ENCODE measurements at regions not wholly inside any gene's neighbourhood (a gene's known extent, or its start where the extent isn't known, plus 50 kb on each side); places are given as distances from the start of the nearest gene placed in this dataset.

DNA sequence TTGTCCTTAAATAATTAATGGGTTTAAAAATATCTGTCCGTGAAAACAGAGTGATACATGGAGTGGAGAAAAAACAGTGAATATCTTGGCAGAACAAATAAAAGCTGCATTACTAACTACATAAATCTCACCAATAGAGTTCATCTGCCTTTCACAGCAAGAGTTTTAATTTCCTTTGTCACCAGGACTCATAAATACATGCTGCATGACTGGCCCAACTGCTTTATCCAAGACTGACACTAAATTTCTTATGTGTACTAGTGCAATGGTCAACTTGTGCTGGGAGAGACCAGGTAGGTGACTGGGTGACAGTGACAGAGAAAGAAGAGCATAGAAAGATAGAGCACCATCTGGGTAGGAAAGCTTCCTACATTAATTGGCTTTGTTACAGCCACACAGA lies 402.8 kb downstream of the RAD51AP2 start:
- CTCF ChIA-PET, result no interaction called here

DNA sequence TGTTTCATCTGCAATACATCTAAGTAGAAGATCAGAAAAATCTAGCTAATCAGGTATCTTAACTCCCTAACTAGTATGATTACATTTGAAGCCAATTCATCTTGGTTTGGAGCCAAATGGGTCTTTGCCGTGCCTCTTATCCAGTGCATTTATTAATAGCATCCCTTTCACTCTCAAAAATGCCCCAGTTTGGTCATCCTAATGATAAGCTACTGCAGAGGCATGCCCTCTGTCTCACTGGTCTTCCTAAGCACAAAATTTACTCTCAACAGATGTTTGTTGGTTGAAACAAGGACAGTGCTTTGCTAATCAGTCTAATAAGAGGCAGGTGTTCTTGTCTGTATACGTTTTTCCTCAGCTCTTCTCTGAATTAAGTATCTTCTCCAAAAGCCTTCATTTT lies 403.2 kb downstream of the RAD51AP2 start:
- H3K36me3 Mint-ChIP-seq, result no peaks in the 10 kb centered on the region
- CTCF ChIA-PET, result no interaction called here
- H3K4me1 Mint-ChIP-seq, result no peaks in the 10 kb centered on the region
- no peak overlapping the region for H3K27ac Mint-ChIP-seq
- H3K4me3 Mint-ChIP-seq, result no peak overlapping the region
- no peaks in the 10 kb centered on the region for H3K27me3 Mint-ChIP-seq
- H3K9me3 Mint-ChIP-seq, result peaks cover 2% of the 10 kb centered on the region
- DNase-seq, result no peak

More for the DNA sequence above, 402.8 kb downstream of the RAD51AP2 start:
- Mint-ChIP-seq H3K9me3 (peaks cover 2% of the 10 kb centered on the region), H3K4me3 (no peak overlapping the region), H3K4me1 (no peaks in the 10 kb centered on the region), H3K27me3 (no peaks in the 10 kb centered on the region), H3K36me3 (no peaks in the 10 kb centered on the region), H3K27ac (no peak overlapping the region)
- DNase-seq, result no peak

DNA sequence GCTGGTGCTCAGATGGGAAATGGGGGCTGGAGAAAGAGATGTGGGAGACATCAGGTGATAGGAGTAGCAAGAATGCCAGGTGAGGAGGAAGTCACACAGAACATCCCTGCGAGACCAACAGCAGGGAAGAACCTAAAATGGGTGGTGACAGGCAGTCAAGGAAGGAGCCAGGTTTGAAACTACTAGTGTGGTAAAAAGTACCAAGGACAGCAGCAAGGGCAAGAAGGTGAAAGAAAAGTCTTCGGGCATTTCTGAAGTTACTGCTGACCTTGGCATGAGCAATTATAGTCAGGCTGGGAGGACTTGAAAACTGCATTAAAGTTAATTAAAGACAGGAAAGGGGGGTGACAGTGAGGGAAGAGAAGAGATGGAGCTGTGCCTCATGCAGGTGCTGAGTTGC lies 410.4 kb downstream of the RAD51AP2 start:
- H3K27ac Mint-ChIP-seq, result no peak overlapping the region
- H3K4me1 Mint-ChIP-seq, result no peaks in the 10 kb centered on the region
- H3K4me3 Mint-ChIP-seq, result no peak overlapping the region
- peaks cover 4% of the 10 kb centered on the region for H3K9me3 Mint-ChIP-seq
- H3K36me3 Mint-ChIP-seq, result no peaks in the 10 kb centered on the region
- CTCF ChIA-PET, result no interaction called here
- no peak for DNase-seq
- H3K27me3 Mint-ChIP-seq, result no peaks in the 10 kb centered on the region

DNA sequence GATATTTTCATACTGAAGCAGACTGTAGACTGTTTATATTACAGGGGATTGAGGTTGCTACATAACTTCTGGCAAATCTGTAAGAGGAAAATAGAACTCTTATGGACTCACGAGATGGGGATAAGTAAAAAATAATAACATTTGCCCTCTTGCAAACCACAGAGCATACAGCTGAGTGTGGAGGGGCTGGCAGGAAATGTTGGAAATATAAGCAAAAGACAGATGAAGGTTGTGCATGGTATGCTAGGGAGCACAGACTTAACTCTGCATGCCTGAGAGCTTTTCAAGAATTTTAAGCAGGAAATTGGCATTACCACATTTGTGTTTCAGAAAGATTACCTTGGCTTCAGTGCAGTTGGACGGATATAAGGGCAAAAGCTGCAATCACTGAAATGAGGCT lies 411.1 kb downstream of the RAD51AP2 start:
- no peak overlapping the region for H3K27ac Mint-ChIP-seq
- no peak for DNase-seq
- no peaks in the 10 kb centered on the region for H3K27me3 Mint-ChIP-seq
- H3K4me1 Mint-ChIP-seq, result no peaks in the 10 kb centered on the region
- no peak overlapping the region for H3K4me3 Mint-ChIP-seq
- CTCF ChIA-PET, result no interaction called here
- no peaks in the 10 kb centered on the region for H3K36me3 Mint-ChIP-seq
- H3K9me3 Mint-ChIP-seq, result peaks cover 4% of the 10 kb centered on the region

DNA sequence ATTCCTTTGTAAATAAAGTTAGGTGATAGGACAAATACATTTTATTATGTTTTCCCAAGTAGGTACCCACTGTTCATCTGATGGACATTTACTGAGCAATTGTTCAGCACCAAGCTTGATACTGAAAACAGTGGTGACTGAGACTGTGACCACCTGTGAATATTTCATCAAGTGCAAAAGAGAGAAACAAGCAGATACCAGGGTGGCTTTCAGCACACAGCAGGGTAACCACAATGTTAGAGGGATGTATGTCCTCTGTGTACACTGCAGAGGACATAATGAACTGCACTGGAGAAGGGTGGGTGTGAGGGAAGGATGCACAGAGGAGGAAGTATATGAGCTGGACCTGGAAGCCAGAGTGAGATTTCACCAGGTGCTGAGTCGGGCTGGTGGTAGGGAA lies 411.8 kb downstream of the RAD51AP2 start:
- H3K27ac Mint-ChIP-seq, result no peak overlapping the region
- no peaks in the 10 kb centered on the region for H3K27me3 Mint-ChIP-seq
- H3K4me1 Mint-ChIP-seq, result no peaks in the 10 kb centered on the region
- H3K36me3 Mint-ChIP-seq, result no peaks in the 10 kb centered on the region
- no peak overlapping the region for H3K4me3 Mint-ChIP-seq
- no peak for DNase-seq
- peaks cover 4% of the 10 kb centered on the region for H3K9me3 Mint-ChIP-seq
- CTCF ChIA-PET, result no interaction called here

DNA sequence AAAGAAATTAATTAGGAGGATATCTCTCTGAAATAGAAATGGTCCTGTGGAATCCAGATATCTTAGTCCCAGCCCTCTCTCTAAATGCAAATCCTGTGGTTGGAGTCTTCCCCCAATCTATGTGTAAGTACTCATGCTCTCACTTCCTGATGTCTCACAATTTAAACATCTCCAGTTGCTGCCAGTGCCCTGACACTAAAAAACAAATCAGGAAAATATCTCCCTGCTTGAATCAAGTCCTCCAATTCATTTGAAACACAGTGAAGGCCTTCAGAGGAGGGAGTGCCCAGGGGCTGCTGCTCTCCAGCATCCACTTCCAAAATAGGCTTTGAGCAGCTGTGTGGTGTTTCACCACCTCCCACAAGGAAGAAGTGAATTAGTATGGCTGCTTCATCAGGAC lies 413.8 kb downstream of the RAD51AP2 start:
- Mint-ChIP-seq H3K27me3 (no peaks in the 10 kb centered on the region), H3K4me1 (no peaks in the 10 kb centered on the region), H3K9me3 (peaks cover 4% of the 10 kb centered on the region), H3K27ac (no peak overlapping the region), H3K4me3 (no peak overlapping the region), H3K36me3 (no peaks in the 10 kb centered on the region)
- DNase-seq, result no peak
- CTCF ChIA-PET, result interaction anchor here (0.6 kb wide), 1 partner anchor 59 kb away, joined by 4 read pairs; no protein-coding TSS in a partner anchor

DNA sequence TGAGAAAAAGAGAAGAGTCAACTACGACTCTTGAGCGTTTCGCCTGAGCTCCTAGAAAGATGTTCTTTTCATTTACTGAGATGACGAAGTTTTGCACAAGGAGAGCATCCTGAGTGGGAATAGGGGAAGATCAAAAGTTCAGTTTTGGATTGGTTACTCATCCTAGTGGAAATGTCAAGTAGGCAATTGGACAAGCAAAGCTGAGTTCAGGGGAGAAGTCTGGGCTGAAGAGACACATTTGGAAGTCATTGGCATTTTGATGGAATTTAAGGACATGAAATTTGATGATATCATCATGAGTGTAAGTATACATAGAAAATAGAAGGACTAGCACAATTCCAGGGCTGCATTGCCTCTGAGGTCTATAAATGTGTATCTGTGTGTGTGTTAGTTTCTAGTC lies 416.6 kb downstream of the RAD51AP2 start:
- Mint-ChIP-seq H3K27ac (no peak overlapping the region), H3K4me3 (no peak overlapping the region)

DNA sequence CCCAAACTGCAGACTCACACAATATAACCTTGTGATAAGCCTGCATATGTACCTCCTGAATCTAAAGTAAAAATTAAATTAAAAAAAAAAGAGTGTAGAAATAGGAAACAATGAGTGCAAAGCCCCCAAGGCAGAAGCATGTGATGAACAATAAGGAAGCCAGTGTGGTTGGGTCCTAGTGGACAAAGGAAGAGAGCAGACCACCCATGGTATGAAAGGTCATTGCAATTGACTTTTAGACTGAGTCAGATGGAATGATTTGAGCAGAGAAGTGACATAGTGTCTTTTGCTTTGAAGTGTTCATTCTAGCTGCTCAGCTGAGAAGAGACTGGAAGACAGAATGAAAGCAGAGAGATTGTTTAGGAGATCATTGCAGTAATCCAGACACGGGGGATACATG lies 417.1 kb downstream of the RAD51AP2 start:
- Mint-ChIP-seq H3K27me3 (no peaks in the 10 kb centered on the region), H3K27ac (no peak overlapping the region), H3K4me1 (no peaks in the 10 kb centered on the region), H3K9me3 (peaks cover 4% of the 10 kb centered on the region), H3K36me3 (no peaks in the 10 kb centered on the region), H3K4me3 (no peak overlapping the region)
- DNase-seq, result no peak
- CTCF ChIA-PET, result no interaction called here

More for the DNA sequence above, 416.6 kb downstream of the RAD51AP2 start:
- no peak for DNase-seq
- H3K4me1 Mint-ChIP-seq, result no peaks in the 10 kb centered on the region
- no peaks in the 10 kb centered on the region for H3K36me3 Mint-ChIP-seq
- CTCF ChIA-PET, result no interaction called here
- peaks cover 4% of the 10 kb centered on the region for H3K9me3 Mint-ChIP-seq
- H3K27me3 Mint-ChIP-seq, result no peaks in the 10 kb centered on the region

DNA sequence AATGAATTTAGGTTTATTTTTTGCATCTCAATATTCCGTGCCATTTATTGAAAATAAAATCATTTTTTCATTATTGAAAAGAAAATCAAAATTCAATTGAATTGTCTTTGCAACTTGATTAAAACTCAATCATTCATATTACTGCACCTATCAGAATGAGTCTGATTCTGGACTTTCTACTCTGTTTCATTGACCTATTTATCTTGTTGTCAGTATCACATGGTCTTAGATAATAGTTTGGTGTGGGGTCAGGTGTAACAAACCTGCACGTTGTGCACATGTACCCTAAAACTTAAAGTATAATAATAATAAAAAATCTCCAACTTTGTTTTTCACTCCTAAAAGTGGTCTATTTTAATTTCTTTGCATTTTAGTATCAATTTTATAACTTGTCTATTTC lies 422.9 kb downstream of the RAD51AP2 start:
- peaks cover 7% of the 10 kb centered on the region for H3K9me3 Mint-ChIP-seq
- no peak for DNase-seq
- no peaks in the 10 kb centered on the region for H3K27me3 Mint-ChIP-seq
- no peaks in the 10 kb centered on the region for H3K36me3 Mint-ChIP-seq
- CTCF ChIA-PET, result no interaction called here
- H3K4me1 Mint-ChIP-seq, result no peaks in the 10 kb centered on the region
- no peak overlapping the region for H3K4me3 Mint-ChIP-seq
- no peak overlapping the region for H3K27ac Mint-ChIP-seq

DNA sequence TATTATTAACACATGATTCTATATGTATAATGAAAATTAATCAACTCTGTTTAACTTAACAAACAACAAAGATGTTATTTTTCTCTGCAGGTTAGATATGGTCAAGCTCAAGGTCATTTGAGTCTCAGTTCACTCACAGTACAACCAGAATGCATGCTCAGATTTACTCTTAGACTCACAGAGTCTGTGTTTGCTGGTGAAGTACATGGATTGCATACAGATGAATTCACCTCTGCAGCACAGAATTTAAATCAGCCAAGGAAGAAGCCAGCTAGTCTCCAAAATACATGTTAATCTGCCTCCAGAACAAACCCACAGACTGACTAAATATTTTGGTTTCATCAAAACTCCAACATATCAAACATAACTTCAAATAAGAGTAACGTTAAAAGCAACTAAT lies 424.5 kb downstream of the RAD51AP2 start:
- CTCF ChIA-PET, result no interaction called here
- Mint-ChIP-seq H3K27ac (no peak overlapping the region), H3K36me3 (no peaks in the 10 kb centered on the region), H3K27me3 (no peaks in the 10 kb centered on the region), H3K4me3 (no peak overlapping the region), H3K4me1 (no peaks in the 10 kb centered on the region), H3K9me3 (peaks cover 7% of the 10 kb centered on the region)
- no peak for DNase-seq

DNA sequence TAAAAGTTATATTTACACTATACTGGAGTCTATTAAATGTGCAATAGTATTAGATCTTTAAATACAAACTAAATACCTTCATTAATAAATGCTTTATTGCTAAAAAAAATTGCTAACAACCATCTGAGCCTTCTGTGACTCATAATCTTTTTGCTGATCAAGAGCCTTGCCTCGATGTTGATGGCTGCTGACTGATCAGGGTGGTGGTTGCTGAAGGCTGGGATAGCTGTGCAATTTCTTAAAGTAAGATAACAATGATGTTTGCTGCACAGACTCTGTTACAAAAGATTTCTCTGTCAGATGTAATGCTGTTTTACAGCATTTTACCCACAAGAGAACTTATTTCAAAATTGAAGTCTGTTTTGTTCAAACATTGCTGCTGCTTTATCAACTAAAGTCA lies 421.4 kb upstream of the CYRIA start:
- CTCF ChIA-PET, result no interaction called here
- Mint-ChIP-seq H3K9me3 (peaks cover 6% of the 10 kb centered on the region), H3K27me3 (no peaks in the 10 kb centered on the region), H3K36me3 (no peaks in the 10 kb centered on the region), H3K4me1 (no peaks in the 10 kb centered on the region), H3K4me3 (no peak overlapping the region), H3K27ac (no peak overlapping the region)
- DNase-seq, result no peak

DNA sequence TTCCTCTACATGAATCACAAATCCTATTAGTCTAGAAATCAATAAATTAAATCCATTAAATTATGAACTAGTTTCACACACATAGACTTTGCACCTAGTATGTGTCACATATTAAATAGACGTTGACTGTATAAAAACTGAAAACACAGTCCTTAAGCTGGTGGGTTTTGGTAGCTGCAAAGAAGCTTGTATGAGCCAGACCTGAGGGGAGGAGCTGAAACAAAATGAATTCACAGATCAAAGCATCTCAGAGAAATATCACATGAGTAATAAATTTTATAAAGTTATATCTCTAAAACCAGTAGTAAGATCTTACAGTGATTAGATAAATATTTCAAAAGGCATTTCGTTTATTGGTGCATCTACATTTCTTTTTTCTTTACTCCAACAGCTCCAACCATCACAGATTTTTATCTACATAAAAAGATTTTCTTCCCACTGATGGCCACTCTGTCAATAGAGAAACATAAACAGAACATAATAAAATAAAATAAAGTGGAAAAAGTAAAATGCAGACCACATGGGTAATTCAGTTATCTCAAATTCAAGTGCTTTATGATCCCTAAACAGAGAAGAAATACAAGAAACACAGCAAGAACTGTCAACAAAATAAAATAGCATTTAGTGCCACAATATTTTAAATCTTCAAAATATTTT lies 420.0 kb upstream of the CYRIA start:
- CTCF ChIA-PET, result no interaction called here
- H3K27ac Mint-ChIP-seq, result no peak overlapping the region
- H3K4me3 Mint-ChIP-seq, result no peak overlapping the region
- no peak for DNase-seq
- no peaks in the 10 kb centered on the region for H3K27me3 Mint-ChIP-seq
- no peaks in the 10 kb centered on the region for H3K4me1 Mint-ChIP-seq
- H3K9me3 Mint-ChIP-seq, result peaks cover 3% of the 10 kb centered on the region
- no peaks in the 10 kb centered on the region for H3K36me3 Mint-ChIP-seq

DNA sequence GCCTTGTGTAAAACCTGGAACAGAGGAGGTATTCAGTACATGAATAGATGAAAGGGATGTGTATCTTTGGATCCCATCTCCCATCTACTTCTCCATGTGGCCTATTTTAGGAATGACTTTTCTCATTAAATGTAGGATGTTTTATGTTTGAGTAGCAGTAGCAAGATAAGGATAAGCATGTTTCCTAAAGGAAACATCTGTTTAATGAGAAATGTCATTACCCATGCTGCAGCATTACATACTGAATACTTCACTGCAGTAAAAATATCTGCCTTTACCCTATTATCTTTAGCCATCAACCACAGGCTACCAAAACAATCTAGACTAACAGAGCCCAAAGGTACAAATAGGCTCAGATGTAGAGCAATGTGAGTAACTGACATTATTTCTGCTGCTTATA lies 419.2 kb upstream of the CYRIA start:
- Mint-ChIP-seq H3K27ac (no peak overlapping the region), H3K36me3 (no peaks in the 10 kb centered on the region), H3K9me3 (peaks cover 8% of the 10 kb centered on the region), H3K4me3 (no peak overlapping the region), H3K4me1 (no peaks in the 10 kb centered on the region), H3K27me3 (no peaks in the 10 kb centered on the region)
- CTCF ChIA-PET, result no interaction called here
- no peak for DNase-seq

DNA sequence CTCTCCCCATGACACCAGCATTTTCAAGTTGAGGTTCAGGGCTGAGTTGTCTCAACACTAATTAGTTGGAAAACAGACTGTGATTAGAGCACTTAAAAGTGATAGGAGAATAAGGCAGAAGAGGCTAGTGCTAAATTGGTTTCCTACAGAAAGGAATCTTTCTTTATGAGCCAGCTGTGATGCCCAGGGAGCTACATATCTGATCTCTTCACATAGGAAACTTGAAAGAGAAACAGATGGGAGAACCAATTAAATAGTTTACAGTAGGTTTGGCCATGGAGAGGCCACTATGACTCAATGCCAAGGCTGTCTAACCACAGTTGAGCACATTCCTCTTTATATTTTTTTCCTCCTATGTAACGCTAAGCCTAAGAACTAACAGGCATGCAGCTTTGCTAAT lies 418.3 kb upstream of the CYRIA start:
- Mint-ChIP-seq H3K27ac (no peak overlapping the region), H3K4me3 (no peak overlapping the region), H3K4me1 (no peaks in the 10 kb centered on the region), H3K9me3 (peaks cover 14% of the 10 kb centered on the region), H3K36me3 (no peaks in the 10 kb centered on the region), H3K27me3 (no peaks in the 10 kb centered on the region)
- DNase-seq, result no peak
- CTCF ChIA-PET, result no interaction called here

DNA sequence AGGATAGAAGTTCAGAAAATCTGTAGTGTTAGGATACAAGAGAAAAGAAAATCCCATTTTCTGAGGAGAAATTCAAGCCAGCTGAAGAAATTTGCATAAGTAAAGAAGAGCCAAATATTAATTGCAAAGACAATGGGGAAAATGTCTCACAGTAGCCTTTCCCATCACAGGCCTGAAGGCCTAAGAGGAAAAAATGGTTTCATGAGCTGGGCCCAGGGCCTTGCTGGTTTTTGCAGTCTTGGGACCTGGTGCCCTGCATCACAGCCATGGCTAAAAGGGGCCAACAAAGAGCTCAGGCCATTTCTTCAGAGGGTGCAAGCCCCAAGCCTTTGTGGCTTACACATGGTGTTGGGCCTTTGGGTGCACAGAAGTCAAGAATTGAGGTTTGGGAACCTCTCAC lies 413.6 kb upstream of the CYRIA start:
- H3K4me3 Mint-ChIP-seq, result no peak overlapping the region
- CTCF ChIA-PET, result no interaction called here
- H3K27me3 Mint-ChIP-seq, result no peaks in the 10 kb centered on the region
- H3K4me1 Mint-ChIP-seq, result no peaks in the 10 kb centered on the region
- DNase-seq, result no peak
- no peak overlapping the region for H3K27ac Mint-ChIP-seq
- H3K36me3 Mint-ChIP-seq, result no peaks in the 10 kb centered on the region
- H3K9me3 Mint-ChIP-seq, result peaks cover 24% of the 10 kb centered on the region

DNA sequence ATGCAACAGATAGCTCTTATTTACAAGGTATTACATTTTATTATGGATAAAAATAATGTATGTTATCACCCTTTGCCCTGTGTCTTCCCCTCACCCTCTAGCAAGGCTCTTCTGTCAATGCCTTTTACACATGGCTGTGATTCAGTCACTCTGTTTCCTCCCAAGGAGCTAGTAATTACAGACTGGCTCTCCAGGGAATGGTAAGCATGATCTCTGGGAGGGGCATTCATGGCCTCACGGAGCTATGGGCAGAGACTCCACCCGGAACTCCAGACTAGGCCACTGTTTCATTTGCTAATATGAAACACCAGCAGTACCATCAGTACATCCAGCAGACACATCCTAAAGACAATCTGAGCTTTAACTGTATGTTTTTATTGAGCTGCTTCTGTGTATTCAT lies 410.9 kb upstream of the CYRIA start:
- no peak overlapping the region for H3K4me3 Mint-ChIP-seq
- CTCF ChIA-PET, result no interaction called here

More for the DNA sequence above, 410.9 kb upstream of the CYRIA start:
- Mint-ChIP-seq H3K27me3 (no peaks in the 10 kb centered on the region), H3K36me3 (no peaks in the 10 kb centered on the region), H3K9me3 (peaks cover 30% of the 10 kb centered on the region), H3K4me1 (no peaks in the 10 kb centered on the region), H3K27ac (no peak overlapping the region)
- DNase-seq, result no peak
